ENCODE measurements at regions not wholly inside any gene's neighbourhood (a gene's known extent, or its start where the extent isn't known, plus 50 kb on each side); places are given as distances from the start of the nearest gene placed in this dataset.

- no peak for TF ChIP-seq SP1 (IDR thresholded peaks at IDR 0.05; ENCODE audit: low read depth, low read length)
- no peak for TF ChIP-seq RCOR1 (conservative IDR thresholded peaks at IDR 0.05; ENCODE audit: low read depth, low read length)
- no peak for TF ChIP-seq IRF3 (IDR thresholded peaks at IDR 0.05)
- no peak for TF ChIP-seq MLLT1 (IDR thresholded peaks at IDR 0.05)
- TF ChIP-seq CHD2 (IDR thresholded peaks at IDR 0.05; ENCODE audit: borderline replicate concordance, low read depth, low read length): no peak
Observed at GRCh38 chr3:109696932-109697331, 359.6 kb upstream of the DPPA4 start (continued).

GRCh38 chr3:109702252-109702651 lies 364.9 kb upstream of the DPPA4 start:
- RAD21 ChIA-PET (ENCODE audit: unreplicated experiment): no interaction called here
- FAIRE-seq (no peak), ATAC-seq (peak; percentile 75), DNase-seq (ENCODE audit: low read depth, low spot score) (no peak)
- WGBS (ENCODE audit: insufficient coverage, insufficient replicate concordance, low lambda C conversion rate, missing lambda C conversion rate): 0% methylated on average over 1 of the region's 1 CpG
- Histone ChIP-seq H3K27me3 (replicated peaks in 1 of 2; ENCODE audit: control insufficient read depth in 2 of 2, insufficient read depth in 2 of 2, low read length in 1 of 2) (no peaks in the 10 kb centered on the region), H3K4me2 (ENCODE audit: control insufficient read depth, insufficient read depth) (no peak overlapping the region), H3K36me3 (ENCODE audit: control insufficient read depth in 2 of 2, insufficient read depth in 2 of 2, low read length in 1 of 2) (no peaks in the 10 kb centered on the region), H3K79me2 (ENCODE audit: control insufficient read depth, insufficient read depth, low read length) (no peaks in the 10 kb centered on the region), H2AFZ (ENCODE audit: control insufficient read depth, low read depth, low read length) (no peak overlapping the region), H4K20me1 (ENCODE audit: control insufficient read depth, insufficient read depth) (no peaks in the 10 kb centered on the region), H3K4me3 (no peak overlapping the region), H3K9ac (ENCODE audit: control insufficient read depth, insufficient read depth, low read length) (no peak overlapping the region), H3K9me3 (replicated peaks; ENCODE audit: control insufficient read depth, insufficient read depth, low read length) (no peaks in the 10 kb centered on the region), H3K4me1 (ENCODE audit: control insufficient read depth, insufficient read depth, low read length) (no peaks in the 10 kb centered on the region), H3K27ac (ENCODE audit: control insufficient read depth, insufficient read depth) (no peak overlapping the region)
- 0 out of 2 replicates have a peak, but pooled peaks have one; percentile 12 for TF ChIP-seq NR2F1 (conservative IDR thresholded peaks at IDR 0.05)
- TF ChIP-seq ATF7 (IDR thresholded peaks at IDR 0.05; ENCODE audit: low read depth): peak; percentile 63; the same call in 1 of the 2 replicates
- TF ChIP-seq NFIC (IDR thresholded peaks at IDR 0.05; ENCODE audit: low read depth, low read length): peak; percentile 35; the same call in 1 of the 2 replicates
- TF ChIP-seq TAF1 (IDR thresholded peaks at IDR 0.05; ENCODE audit: borderline replicate concordance, low read depth, low read length): no peak
- no peak for TF ChIP-seq SIN3A (IDR thresholded peaks at IDR 0.05; ENCODE audit: low read depth, low read length)
- TF ChIP-seq RUNX3 (IDR thresholded peaks at IDR 0.05; ENCODE audit: low read length): peak; percentile 80
- BruUV-seq (replicated peaks): no TSS peak
- CTCF ChIA-PET: no interaction called here
- POLR2A ChIA-PET: no interaction called here
- SMC1A ChIA-PET (ENCODE audit: uncharacterized antibody, unreplicated experiment): interaction anchor here (0.6 kb wide), 1 partner anchor 1336 kb away, joined by 3 read pairs; no protein-coding TSS in a partner anchor
- intact Hi-C loops (cut with micrococcal nuclease; ENCODE audit: unreplicated experiment) (no loop called here), in situ Hi-C loops (cut with MboI) (no loop called here)

All from GM12878 (cell line).